ENCODE measurements at regions not wholly inside any gene's neighbourhood (a gene's known extent, or its start where the extent isn't known, plus 50 kb on each side); places are given as distances from the start of the nearest gene placed in this dataset.

DNA sequence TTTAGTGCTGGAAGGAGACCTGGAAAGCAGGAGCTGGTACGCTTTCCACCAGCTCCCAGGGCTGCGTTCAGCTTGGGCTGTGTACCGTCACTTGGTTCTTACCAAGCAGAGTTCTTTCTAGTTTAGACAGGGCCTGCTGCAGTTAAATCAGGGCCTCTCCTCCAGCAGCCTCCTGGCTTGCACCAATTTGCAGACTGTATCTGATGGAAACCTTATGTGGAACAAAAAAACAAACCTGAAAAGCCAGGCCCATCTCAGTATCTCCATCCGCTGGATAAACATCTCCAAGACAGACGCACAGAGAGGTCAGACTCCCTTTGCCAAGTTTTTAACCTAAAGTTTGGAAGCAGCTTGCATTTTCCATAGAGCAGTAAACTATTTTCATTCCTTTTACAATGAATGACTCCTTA is 288.6 kb upstream of the SORL1-AS1 start:
- DNase-seq (ENCODE audit: low spot score): no peak

DNA sequence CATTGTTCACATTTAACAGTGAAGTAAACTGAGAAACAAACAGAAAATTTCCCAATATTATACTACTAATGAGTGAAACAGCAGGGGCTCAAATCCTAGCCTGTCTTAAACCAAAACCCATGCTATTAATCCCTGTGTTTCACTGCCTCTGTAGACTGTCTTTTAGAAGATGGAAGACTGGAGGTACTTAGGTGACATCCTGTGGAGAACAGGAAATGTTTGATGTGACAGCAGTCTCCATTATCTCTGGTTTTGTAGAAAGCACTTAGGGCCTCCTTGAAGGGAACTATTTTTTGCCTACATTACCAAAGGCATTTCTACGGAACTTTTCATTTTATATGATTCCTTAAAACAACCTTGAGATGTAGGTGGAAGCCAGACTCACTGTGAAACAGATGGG is 288.1 kb upstream of the SORL1-AS1 start:
- no peak for DNase-seq (ENCODE audit: low spot score)

DNA sequence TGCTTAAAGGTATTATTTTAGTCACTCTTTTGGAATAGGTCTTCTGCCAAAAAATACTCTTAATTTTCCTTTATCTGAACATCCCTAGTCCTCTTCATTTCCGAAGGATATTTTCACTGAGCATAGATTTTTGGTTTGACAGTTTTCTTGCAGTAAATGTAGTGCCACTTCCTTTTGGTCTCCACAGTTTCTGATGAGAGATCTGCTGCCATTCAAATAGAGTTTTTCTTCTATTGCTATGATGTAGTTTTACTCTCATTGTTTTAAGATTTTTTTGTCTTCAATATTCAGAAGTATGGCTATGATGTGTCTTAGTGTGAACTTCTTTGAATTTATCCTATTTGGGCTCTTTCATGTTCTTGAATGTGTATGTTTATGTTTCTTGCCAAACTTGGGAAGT is 281.1 kb upstream of the SORL1-AS1 start:
- no peak for DNase-seq (ENCODE audit: low spot score)

DNA sequence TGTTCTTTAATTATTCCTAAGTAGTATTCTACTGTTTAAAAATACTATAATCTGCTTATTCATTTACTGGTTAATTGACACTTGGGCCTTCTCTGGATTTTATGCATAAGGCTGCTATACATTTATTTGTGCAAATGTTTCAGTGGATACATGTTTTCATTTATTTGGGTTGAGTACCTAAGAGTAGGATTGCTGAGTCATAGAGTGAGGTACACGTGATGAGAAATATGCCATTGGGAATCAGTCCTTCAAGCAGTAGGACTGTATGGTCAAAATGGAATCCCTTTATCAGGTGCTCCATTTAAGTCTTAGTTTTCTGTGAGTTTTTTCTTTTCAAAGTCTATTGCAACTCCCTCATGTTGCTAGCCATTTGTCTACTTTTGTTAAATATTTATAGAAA is 275.2 kb upstream of the SORL1-AS1 start:
- DNase-seq (ENCODE audit: low spot score): no peak

DNA sequence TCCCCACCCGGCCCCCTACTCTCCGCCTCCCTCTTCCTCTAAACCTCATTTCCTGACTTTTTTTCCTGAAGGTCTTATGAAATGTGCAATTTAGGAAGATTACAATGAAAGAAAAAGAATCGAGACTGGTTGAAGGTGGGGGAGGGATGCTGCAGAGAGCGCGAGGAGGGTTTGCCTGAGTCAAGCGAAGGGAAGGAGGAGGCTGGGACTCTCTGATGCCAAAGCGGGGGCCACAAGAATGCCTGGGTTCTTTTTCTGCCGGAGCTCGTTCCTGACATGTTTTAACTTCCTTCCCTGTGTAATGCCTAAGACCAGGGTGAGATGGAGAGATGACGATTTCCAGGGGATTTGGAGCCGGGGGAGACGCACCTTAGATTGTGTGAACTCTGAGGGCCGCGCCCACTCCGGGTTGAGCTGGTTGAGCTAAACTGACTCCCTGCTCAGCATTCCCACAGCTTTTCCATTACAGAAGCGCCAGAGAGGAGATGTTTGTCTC is 270.5 kb upstream of the SORL1-AS1 start:
- DNase-seq (ENCODE audit: low spot score): no peak

DNA sequence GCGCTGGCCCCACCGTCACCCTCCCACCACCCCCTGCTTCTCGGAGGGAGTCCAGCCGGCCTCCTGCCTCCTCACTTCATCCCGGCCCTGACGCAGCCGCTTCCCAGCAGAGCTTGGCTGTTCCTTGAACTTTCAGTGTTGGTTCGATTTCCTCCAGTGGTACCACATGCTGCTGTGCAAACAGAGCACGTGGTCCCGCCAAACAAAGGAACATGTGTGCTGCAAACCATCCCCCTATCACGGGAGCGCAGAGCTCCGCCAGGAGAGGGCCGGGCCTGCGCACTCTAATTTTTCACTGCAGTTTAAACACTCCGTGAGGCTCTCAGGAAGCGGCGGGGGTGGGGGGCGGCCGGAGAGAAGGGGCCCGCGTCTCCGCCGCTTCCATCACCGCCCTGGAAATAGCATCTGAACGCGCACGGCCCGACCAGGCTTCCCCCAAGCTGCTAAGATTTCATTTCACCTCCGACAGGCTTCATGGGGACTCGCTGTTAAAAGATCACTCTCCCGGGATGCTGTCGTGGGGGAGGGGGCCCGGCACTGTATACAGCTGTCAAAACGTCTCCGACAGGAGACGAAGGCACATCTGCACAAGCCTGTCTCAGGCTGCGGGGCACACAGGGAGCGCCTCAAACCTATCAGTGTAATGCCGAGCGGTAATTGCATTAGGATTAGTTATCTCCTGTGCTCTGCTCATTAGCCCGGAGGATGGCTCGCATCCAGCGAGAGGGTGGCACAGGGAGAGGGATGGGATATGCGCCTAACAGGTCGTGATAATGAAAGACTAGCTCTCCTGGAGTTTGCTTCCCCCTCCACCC is 269.9 kb upstream of the SORL1-AS1 start:
- no peak for DNase-seq (ENCODE audit: low spot score)

DNA sequence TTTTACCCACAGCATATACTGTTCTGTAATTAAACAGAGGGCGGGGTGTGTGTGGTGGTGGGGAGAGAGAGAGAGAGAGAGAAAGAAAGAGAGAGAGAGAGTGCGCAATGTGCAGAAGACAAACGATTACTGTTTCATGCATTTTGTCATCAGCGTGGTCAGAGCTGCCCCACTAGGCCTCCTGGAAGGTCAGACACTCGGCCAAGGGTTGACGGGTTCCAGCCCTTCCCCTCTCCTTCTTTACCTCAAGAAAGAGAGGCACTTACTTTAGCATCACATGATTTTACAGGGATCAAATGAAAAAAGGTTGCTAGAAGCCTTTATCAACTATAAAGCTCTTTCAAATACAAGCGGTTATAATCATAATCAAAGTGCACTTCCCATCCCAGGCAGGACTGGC is 269.2 kb upstream of the SORL1-AS1 start:
- no peak for DNase-seq (ENCODE audit: low spot score)

DNA sequence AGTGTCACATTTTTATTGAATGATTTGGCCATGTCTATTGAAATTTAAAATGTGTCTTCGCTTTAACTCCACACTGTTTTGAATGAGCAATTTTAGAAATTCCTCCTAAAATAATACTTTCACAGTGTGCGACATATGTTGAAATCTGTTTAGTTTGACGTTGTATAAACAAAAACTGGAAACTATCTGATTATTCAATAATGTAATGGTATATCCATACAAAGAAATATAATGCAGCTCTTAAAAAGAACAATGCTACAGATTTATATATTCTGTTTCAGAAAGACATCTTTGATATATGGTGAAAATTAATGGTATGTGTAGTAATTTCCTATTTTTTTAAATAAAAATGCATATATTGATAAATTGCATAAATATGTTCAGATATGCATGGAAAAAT is 268.7 kb upstream of the SORL1-AS1 start:
- no peak for DNase-seq (ENCODE audit: low spot score)

DNA sequence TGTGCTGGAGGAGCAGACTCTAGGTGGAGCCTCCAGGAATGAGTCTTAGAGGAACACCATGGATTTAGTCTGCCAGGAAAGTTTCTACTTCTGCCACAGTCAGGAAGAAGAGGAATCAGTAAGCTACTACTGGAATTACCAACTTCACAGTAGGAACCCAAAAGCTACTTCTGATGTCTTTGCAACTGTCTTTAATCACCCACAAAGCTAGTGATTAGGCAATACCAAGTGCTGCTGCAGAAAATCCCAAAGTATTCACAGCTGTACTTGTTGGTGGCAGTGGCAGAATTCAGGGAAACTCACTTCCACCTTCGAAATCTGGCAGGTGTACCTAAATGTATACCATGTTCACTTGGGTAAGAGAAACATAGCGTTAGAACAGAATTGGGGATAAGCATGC is 264.5 kb upstream of the SORL1-AS1 start:
- no peak for DNase-seq (ENCODE audit: low spot score)

DNA sequence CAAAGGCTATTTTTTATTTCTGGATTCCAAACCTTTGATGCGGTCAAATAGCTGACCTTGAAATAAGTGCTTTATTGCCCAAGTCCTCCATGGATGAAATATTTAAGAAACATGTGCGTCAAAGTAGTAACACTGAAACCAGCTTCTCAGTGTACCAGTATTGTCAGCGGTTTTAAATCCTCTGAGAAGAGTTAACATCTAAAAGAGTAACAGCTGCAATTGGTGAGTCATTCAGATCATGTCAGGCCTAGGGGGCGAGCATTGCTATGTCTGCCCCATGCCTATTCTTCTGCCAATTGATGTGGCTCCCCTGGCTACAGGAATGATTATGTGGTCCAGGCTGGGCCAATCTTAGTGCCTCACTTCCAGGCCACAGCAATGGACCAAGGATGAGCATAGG is 263.3 kb upstream of the SORL1-AS1 start:
- DNase-seq (ENCODE audit: low spot score): no peak

DNA sequence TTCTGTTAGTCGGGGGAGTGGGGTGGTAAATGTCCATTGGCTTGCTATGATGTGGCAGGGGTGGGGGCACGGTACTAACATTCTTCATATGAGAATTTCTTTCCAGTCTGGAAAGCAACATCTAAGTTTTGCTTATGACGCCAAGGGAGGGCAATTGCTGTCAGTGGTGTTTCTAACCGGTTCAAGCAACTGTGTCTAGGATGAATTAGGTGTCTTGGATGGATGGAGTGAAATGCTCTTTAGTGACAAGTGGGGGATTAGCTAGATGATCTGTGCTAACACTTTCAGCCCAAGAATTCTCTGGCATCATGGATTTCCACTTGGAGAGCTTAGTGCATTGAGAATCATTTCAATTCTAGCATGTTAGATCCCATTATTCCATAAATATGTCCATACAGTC is 262.6 kb upstream of the SORL1-AS1 start:
- DNase-seq (ENCODE audit: low spot score): no peak

DNA sequence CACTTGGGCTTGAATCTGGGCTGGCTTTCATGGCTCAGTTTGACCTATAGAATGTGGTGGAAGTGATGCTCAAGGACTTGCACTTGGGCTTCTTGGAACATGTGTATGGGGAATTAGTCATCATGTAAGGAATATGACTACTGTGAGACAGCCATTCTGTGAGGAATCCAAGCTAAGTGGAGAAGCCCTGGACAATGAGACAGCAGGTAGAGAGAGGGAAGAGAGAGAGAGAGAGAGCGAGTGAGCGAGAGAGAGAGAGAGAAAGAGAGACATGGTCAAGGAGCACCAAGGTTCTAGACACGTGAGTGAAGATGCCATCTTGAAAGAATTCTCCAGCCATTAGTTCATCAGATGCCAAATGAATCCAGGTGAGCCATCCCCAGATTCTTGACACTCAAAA is 261.6 kb upstream of the SORL1-AS1 start:
- DNase-seq (ENCODE audit: low spot score): no peak

DNA sequence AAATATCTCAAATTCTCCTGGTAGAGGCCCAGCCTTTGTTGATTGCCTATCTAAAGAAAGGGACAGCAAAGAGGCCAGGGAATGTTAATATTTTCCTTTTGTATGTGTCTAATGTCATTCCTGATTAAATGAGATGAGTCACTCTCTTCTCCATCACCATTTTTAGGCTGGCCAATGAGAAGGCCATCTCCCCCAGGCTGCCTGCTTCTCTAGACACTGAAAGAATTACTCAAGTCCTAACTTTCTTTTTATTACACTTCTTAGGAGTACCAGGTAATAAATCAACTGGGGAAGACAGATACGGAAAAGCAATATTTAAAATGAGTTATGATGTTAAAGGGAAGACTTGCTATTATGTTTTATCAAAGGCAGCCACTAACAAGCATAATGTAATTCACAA is 259.2 kb upstream of the SORL1-AS1 start:
- DNase-seq (ENCODE audit: low spot score): no peak

DNA sequence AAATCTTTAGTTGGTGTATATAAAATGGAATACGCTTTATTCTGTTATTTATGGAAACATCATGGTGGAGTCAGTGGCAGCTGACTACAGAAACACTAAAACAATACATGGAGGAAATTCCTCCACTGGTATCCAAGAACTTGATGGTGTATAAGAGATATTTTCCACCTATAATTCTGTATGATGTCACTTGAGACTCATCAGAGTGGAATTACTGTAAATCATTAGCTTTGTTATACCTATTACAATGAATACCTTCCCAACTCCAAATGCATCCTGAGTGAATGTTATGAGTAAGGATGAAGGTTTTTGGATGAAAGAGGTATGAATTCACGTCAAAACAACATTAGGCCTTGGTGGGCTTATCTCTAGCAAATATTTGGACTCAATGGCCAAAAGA is 258.5 kb upstream of the SORL1-AS1 start:
- no peak for DNase-seq (ENCODE audit: low spot score)

DNA sequence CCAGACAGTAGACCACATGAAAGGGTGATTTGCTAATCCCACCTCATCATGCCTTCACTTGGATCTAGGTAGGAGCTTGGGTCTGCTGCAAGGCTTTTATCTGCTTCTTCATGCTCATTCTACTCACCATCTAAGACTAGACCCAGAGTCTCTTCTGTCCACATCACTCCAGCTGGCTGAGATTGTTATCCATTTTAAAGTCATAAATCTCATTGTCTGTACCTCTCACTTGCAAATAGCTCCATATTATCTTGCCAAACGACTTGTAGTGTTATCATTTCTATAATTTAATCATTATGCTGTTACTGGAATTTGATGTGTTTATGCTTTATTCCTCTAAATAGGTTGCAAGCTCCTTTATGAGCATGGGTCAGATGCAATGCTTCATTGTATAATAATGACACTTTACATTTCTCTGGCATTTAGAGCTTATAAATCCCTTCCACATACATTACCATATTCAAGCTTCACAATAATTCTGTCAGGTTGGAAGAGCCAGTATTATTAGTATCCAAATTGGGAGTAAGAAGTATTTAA is 254.2 kb upstream of the SORL1-AS1 start:
- DNase-seq (ENCODE audit: low spot score): no peak

DNA sequence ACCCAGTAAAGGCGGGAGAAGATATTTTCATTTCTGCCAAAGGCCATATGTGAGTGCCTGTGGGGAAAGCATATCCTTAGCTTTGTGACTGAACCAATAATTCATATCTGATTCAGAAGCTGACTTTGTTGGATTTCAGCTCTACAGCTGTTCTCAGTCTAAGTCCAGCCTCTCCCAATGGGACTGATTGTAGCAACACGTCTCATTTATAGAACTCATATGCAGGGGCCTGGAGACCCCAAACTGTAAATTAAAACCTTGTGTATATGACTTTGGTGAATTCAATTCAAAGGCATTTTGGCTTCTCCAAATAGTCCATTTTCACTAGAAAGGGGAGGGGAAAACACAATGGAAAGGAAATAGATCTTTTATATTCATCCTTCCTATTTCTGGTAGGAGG is 250.4 kb upstream of the SORL1-AS1 start:
- DNase-seq (ENCODE audit: low spot score): no peak

DNA sequence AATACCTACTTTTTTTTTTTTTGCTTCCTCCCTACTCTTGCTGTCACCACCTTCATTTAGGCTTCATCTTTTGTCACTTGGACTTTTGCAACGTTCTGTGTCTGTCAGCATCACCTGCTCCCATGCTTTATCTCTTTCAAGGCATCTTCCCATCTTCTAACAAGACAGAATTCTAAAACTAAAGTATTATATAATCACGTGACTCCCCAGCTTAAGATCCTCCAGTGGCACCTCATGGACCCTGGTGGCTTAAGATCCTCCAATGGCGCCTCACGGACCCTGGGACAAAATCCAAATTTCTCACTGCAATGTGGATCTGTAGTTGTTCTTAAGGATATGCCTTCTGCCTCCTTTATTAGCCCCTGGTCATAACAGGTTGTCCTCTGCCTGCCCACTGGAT is 248.2 kb upstream of the SORL1-AS1 start:
- DNase-seq (ENCODE audit: low spot score): no peak

DNA sequence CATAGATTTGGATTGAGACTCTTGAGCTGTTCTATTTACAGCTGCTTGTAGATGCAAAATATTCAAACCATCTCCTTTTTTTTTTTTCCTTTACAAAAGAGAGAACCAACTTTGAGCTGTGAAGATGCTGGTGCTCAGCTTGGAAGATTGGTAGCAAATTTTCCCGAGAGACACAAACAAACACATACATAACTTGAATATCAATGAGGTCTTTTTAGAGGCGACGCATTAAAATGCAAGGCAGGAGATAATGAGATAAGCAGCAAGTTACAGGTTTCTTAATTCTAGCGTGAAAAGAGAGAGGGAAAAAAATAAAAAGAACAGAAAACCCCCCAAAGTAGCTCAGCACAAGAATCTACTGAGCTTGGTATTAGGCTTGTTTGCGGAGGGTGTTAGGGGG is 247.0 kb upstream of the SORL1-AS1 start:
- DNase-seq (ENCODE audit: low spot score): no peak

DNA sequence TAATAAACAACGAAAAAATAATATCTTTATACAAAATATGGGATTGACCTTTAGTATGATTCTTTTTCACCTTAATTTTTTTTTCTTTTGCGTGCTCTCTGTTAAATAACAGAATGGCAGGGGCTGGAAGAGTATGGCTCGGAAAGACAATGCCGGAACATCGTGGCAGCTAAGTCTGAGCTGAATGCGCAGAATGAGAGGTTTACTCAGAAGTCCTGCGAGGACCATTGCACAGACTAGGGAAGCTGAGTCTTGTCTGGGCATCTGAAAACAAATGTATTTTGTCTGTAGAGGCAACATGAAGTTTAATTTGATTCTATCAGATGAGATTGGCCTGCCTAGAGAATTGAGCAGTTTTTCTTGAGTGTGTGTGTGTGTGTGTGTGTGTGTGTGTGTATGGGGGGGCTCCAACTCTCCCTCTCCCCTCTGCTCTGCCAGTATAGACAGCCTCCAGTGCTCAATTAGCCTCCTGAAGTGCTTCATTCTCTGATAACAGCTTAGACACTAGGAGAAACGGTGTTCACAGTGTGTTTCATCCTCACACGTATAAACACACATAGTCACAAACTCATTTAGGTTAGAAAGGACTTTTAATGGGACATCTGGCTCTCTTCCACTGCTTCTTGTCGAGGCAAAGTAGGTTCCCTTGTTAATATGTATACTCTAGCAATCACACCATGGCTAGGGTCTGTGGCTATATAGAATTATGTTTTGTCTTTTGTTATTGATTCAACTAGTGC is 244.3 kb upstream of the SORL1-AS1 start:
- DNase-seq (ENCODE audit: low spot score): no peak

DNA sequence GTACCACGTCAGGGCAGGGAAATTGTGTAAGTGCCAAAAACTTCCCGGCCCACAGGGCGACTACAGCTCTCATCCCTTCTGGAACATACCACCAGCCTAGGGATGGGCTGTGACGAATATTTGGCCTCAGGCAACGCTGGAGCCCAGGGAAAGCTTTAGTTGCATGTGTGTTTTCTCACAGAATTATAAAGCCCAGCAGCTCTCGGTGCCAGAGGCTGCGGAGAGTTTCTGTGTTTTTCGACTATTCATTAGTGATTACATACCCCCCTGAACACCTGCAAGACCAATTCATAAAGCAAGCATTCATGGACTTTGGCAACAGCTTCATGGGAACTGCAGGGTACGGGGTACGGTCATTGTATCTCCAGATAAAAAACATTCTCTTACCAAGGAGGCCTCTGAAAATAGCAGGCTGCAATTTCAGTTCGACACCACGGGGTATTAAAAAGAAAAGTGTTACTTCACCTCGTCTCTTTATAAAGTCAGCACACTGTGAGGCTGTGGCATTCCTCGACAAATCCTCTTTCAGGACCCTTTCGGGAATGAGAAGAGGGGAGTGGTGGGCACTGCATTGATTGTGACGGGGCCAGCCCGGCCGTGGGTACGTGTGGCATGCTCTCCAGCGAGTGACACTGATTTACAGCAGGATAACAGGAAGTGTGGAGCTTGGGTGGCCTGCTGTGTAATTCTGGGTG is 243.6 kb upstream of the SORL1-AS1 start:
- no peak for DNase-seq (ENCODE audit: low spot score)

DNA sequence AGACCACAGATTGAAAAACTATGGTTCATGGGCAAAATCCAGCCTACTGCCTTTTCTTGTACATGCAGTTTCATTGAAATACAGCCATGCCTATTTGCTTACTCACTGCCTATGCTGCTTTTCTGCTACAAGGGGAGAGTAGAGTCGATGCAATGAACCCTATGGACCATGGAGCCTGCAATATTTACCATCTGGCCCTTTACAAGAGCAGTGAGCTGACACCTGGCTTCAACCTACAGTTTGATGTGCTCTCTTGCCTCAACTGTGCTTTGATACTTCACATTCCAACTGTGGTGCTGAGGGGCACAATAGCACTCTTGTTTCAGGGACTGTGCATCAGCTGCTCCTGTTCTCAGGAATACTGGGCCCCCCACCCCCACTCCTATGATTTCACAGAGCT is 239.5 kb upstream of the SORL1-AS1 start:
- DNase-seq (ENCODE audit: low spot score): no peak

DNA sequence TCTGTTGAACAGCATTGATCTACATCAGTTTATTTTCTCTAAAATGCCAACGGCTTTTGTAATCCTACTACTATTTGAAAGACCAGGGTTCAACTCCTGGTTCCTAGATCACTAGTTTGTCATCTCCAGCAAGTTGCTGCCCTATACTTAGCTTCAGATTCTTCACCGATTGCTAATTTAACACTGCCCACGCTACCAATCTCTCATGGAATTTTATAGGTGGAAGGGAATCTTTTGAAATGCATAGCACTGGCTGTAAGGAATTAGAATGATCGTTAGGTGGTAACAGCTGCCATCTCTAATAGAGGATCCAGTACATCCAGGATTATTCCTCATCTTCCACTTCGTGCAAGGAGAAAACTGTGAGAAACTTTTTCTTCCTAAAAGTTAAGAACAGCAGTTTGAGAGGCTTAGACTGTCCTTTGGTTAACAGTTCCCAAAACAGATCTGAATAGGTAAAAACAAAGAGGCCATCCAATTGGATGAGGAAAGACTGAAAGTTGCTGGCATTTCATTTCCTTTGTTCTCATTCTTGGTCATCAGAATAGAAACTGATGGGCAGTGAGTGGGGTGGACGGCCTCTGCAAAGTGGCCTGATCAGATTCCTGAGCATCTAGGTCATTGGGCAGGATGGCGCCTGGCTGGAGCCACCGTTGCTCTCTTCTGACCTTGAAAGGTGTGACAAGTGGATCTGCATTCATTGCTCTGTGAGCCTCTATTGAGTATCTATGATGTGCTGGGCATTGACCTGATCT is 236.3 kb upstream of the SORL1-AS1 start:
- DNase-seq (ENCODE audit: low spot score): no peak

Data from CD4-positive, alpha-beta T cell treated with Interleukin-15 for 4 hours (primary cell).